Upper lobe of right lung (tissue), 1 donor: ENCODE measurements at regions not wholly inside any gene's neighbourhood (a gene's known extent, or its start where the extent isn't known, plus 50 kb on each side); places are given as distances from the start of the nearest gene placed in this dataset.

Source experiments
- ATAC-seq: fragments of 200-7000 bp; cut with Tn5 transposase; one replicate; pipeline ENCODE4 v1.9.1; 2020; ENCODE audit warnings: mild to moderate bottlenecking, moderate library complexity
- DNase-seq: peaks from one replicate; pipeline ENCODE4 v3.0.0-alpha.2; 2020
- H3K27ac ChIP-seq: fragments of 200-600 bp; one replicate; pipeline ENCODE4 v1.8.0; 2022
- H3K27me3 ChIP-seq: fragments of 200-600 bp; one replicate; pipeline ENCODE4 v1.8.0; 2022; ENCODE audit warnings: mild to moderate bottlenecking
- H3K36me3 ChIP-seq: fragments of 200-600 bp; one replicate; pipeline ENCODE4 v1.8.0; 2022
- H3K4me1 ChIP-seq: fragments of 200-600 bp; one replicate; pipeline ENCODE4 v1.8.0; 2022
- H3K4me3 ChIP-seq: fragments of 200-600 bp; one replicate; pipeline ENCODE4 v1.8.0; 2022; ENCODE audit warnings: mild to moderate bottlenecking
- H3K9me3 ChIP-seq: fragments of 200-600 bp; one replicate; pipeline ENCODE4 v1.8.0; 2022
- intact Hi-C: fragments of 100-400 bp; cut with DNase I; formaldehyde crosslinking; loops from one replicate; pipeline ENCODE4 v1.11.0; 2022
- TF ChIP-seq, protein P1 (sequence below): fragments of 200-600 bp; IDR thresholded peaks from one replicate; pipeline ENCODE4 v1.8.0; 2022; ENCODE audit warnings: antibody characterized with exemption
- donor health status: DM: no; HTN: yes; CAD: no; lungs with severe emphysema.

DNA sequence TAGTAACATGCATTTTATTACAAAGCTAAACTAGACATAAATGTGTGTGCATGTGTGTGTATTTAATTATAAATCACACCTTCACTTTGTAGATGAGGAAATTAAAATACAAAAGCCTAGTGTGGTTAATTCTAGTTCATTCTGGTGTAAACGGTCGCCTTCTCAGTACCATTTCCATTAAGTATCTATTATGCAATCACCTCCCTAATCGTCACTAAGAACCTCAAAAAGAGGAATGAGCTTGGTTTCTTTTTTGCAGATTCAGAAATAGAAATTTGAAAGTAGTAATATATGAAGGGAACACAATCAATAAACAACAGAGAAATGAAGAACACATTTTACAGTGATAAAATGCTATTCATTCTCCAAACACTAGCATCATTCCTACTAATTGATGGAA is 233.2 kb downstream of the ZBBX start:
- intact Hi-C loops: no loop called here
- no peaks in the 10 kb centered on the region for H3K27me3 ChIP-seq
- TF ChIP-seq, protein P1, sequence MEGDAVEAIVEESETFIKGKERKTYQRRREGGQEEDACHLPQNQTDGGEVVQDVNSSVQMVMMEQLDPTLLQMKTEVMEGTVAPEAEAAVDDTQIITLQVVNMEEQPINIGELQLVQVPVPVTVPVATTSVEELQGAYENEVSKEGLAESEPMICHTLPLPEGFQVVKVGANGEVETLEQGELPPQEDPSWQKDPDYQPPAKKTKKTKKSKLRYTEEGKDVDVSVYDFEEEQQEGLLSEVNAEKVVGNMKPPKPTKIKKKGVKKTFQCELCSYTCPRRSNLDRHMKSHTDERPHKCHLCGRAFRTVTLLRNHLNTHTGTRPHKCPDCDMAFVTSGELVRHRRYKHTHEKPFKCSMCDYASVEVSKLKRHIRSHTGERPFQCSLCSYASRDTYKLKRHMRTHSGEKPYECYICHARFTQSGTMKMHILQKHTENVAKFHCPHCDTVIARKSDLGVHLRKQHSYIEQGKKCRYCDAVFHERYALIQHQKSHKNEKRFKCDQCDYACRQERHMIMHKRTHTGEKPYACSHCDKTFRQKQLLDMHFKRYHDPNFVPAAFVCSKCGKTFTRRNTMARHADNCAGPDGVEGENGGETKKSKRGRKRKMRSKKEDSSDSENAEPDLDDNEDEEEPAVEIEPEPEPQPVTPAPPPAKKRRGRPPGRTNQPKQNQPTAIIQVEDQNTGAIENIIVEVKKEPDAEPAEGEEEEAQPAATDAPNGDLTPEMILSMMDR: no peak
- H3K9me3 ChIP-seq: no peaks in the 10 kb centered on the region
- DNase-seq: no peak
- H3K4me3 ChIP-seq: no peak overlapping the region
- H3K36me3 ChIP-seq: no peaks in the 10 kb centered on the region
- ATAC-seq: no peak
- no peak overlapping the region for H3K27ac ChIP-seq
- H3K4me1 ChIP-seq: no peaks in the 10 kb centered on the region

DNA sequence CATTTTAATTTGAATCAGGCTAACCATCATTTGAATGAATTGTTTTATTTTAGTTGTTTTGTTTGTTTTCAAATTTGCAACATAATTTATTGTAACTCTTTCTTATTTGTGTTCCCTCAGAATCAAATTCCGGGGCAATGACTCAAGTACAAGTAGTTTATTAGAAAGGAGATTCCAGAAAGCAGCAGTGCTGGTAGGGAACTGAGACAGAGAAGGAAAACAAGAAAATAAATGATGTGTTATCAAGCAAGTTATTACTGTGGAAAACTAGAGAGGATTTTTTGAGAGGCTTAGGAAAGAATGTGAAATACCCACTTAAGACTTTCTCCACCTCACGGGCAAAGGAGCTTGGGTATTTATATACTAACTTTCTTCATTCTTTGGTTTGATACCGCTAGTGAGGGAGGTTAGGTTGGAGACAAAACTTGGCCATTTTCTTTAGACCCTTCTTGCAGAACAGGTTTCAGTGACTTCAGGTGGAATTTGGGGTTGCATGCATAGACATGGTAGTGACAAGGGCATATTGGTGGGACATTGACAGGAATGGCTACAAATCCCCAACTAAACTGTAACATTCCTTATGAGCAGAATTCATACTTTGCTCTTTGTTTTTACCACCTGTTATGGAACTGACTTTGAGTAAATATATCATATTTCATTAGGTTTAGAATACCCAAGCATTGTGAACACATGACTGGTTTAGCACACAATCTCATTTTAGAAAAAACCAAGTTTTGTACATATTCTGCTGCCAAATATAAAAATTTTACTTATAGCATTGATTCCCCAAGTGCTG is 254.3 kb downstream of the ZBBX start:
- TF ChIP-seq, protein P1: no peak
- H3K27me3 ChIP-seq: no peaks in the 10 kb centered on the region
- H3K9me3 ChIP-seq: no peaks in the 10 kb centered on the region
- intact Hi-C loops: no loop called here
- ATAC-seq: no peak
- no peak for DNase-seq
- no peak overlapping the region for H3K27ac ChIP-seq
- H3K4me3 ChIP-seq: no peak overlapping the region
- H3K4me1 ChIP-seq: no peaks in the 10 kb centered on the region
- no peaks in the 10 kb centered on the region for H3K36me3 ChIP-seq

DNA sequence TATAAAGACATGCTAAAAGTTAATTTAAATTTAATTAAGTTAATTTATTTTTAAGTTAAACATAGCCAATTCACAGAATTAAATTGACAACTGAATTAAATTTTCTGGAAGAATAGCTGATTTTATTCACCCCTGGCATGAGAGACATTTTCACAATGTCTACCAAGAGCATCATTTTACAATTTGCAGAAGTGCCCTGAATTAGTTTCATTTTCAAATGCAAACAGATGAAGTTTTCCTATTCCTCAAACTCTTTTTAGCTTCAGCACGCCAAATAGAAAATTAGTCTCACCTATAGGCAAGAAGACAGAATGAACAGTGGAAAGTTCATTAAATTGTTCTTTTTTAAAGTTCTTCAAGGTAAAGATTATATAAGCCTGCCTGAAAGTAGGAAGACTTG is 259.3 kb downstream of the ZBBX start:
- Histone ChIP-seq H3K27me3 (no peaks in the 10 kb centered on the region), H3K4me1 (no peaks in the 10 kb centered on the region), H3K36me3 (no peaks in the 10 kb centered on the region), H3K4me3 (no peak overlapping the region), H3K9me3 (no peaks in the 10 kb centered on the region), H3K27ac (no peak overlapping the region)
- intact Hi-C loops: no loop called here
- ATAC-seq (no peak), DNase-seq (no peak)
- TF ChIP-seq, protein P1: no peak

GRCh38 chr3:167116120-167116922 is 263.8 kb downstream of the ZBBX start:
- H3K27me3 ChIP-seq: no peaks in the 10 kb centered on the region
- no peak overlapping the region for H3K4me3 ChIP-seq
- intact Hi-C loops: no loop called here
- H3K36me3 ChIP-seq: no peaks in the 10 kb centered on the region
- ATAC-seq: peak; percentile 42
- no peaks in the 10 kb centered on the region for H3K9me3 ChIP-seq
- DNase-seq: peak; percentile 57
- H3K27ac ChIP-seq: no peak overlapping the region
- no peaks in the 10 kb centered on the region for H3K4me1 ChIP-seq
- TF ChIP-seq, protein P1: no peak

GRCh38 chr3:167115331-167115934 is 264.7 kb downstream of the ZBBX start:
- H3K27me3 ChIP-seq: no peaks in the 10 kb centered on the region
- intact Hi-C loops: no loop called here
- TF ChIP-seq, protein P1: no peak
- no peaks in the 10 kb centered on the region for H3K36me3 ChIP-seq
- no peak overlapping the region for H3K4me3 ChIP-seq
- ATAC-seq: peak; percentile 17
- H3K4me1 ChIP-seq: no peaks in the 10 kb centered on the region
- DNase-seq: peak; percentile 49
- H3K9me3 ChIP-seq: no peaks in the 10 kb centered on the region
- no peak overlapping the region for H3K27ac ChIP-seq
